ENCODE measurements at regions not wholly inside any gene's neighbourhood (a gene's known extent, or its start where the extent isn't known, plus 50 kb on each side); places are given as distances from the start of the nearest gene placed in this dataset.

DNA sequence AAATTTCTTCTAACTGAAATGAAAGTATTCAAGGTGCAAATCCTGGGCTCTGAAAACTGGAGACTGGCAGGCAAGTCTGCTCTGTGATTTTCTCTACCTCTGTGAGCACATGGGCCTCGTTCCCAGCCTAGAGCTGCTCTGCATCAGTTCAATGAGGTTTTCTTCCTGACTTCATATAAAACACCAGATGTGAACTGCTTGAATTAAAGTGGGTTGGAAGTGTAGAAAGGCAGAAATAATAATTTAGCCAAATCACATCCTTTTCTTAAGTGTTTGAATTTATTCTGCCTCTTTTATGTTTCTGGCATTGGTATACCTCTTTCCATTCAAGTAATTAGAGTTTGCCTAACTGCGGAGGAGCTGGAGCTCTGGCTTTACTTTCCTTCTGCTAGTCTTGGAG lies 540.8 kb downstream of the OLFM4 start:
- H2AFZ ChIP-seq (ENCODE audit: control insufficient read depth, low read length): no peak overlapping the region
- TF ChIP-seq, protein P1, sequence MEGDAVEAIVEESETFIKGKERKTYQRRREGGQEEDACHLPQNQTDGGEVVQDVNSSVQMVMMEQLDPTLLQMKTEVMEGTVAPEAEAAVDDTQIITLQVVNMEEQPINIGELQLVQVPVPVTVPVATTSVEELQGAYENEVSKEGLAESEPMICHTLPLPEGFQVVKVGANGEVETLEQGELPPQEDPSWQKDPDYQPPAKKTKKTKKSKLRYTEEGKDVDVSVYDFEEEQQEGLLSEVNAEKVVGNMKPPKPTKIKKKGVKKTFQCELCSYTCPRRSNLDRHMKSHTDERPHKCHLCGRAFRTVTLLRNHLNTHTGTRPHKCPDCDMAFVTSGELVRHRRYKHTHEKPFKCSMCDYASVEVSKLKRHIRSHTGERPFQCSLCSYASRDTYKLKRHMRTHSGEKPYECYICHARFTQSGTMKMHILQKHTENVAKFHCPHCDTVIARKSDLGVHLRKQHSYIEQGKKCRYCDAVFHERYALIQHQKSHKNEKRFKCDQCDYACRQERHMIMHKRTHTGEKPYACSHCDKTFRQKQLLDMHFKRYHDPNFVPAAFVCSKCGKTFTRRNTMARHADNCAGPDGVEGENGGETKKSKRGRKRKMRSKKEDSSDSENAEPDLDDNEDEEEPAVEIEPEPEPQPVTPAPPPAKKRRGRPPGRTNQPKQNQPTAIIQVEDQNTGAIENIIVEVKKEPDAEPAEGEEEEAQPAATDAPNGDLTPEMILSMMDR (optimal IDR thresholded peaks at IDR 0.05 in 1 of 3, IDR thresholded peaks at IDR 0.05 in 1 of 3, conservative IDR thresholded peaks at IDR 0.05 in 1 of 3; ENCODE audit: extremely low read depth in 1 of 3, insufficient read depth in 2 of 3, low read length in 3 of 3): no peak
- TF ChIP-seq EZH2 (IDR thresholded peaks at IDR 0.05; ENCODE audit: low read length): no peak
- no peaks in the 10 kb centered on the region for H3K79me2 ChIP-seq (ENCODE audit: control insufficient read depth, insufficient read depth, low read length)
- no peaks in the 10 kb centered on the region for H4K20me1 ChIP-seq (ENCODE audit: control insufficient read depth, extremely low read depth, insufficient read depth, low read length)
- no peaks in the 10 kb centered on the region for H3K27me3 ChIP-seq (ENCODE audit: control insufficient read depth, extremely low read depth, insufficient read depth, low read length)
- H3K4me2 ChIP-seq (ENCODE audit: control insufficient read depth, extremely low read depth, insufficient read depth, low read depth, low read length): no peak overlapping the region
- dilution Hi-C loops (cut with MboI; ENCODE audit: extremely low pct_ligation_motif_present, low sequenced_read_pairs): no loop called here
- H3K9me1 ChIP-seq (ENCODE audit: control insufficient read depth, extremely low read depth, insufficient read depth, low read length): no peaks in the 10 kb centered on the region
- no peak overlapping the region for H3K4me3 ChIP-seq (ENCODE audit: control insufficient read depth in 2 of 3, extremely low read depth in 1 of 3, insufficient read depth in 2 of 3, low read depth in 1 of 3, low read length in 3 of 3)
- H3K36me3 ChIP-seq (ENCODE audit: control insufficient read depth in 2 of 2, extremely low read depth in 1 of 2, insufficient read depth in 2 of 2, low read length in 2 of 2): no peaks in the 10 kb centered on the region
- DNase-seq (ENCODE audit: low read depth, low spot score) (no peak), FAIRE-seq (no peak)
- no peaks in the 10 kb centered on the region for H3K9me3 ChIP-seq (ENCODE audit: control insufficient read depth, low read depth, low read length)
- H3K27ac ChIP-seq (ENCODE audit: control insufficient read depth, insufficient read depth, low read length): no peak overlapping the region
- no peaks in the 10 kb centered on the region for H3K4me1 ChIP-seq (ENCODE audit: control insufficient read depth, extremely low read depth, insufficient read depth, low read length)
- no peak overlapping the region for H3K9ac ChIP-seq (ENCODE audit: control insufficient read depth, extremely low read depth, insufficient read depth, low read length)

- Histone ChIP-seq H3K4me1 (ENCODE audit: control insufficient read depth, extremely low read depth, insufficient read depth, low read length) (no peaks in the 10 kb centered on the region), H3K27ac (ENCODE audit: control insufficient read depth, insufficient read depth, low read length) (no peak overlapping the region), H3K27me3 (ENCODE audit: control insufficient read depth, extremely low read depth, insufficient read depth, low read length) (no peaks in the 10 kb centered on the region), H3K9ac (ENCODE audit: control insufficient read depth, extremely low read depth, insufficient read depth, low read length) (no peak overlapping the region), H3K4me2 (ENCODE audit: control insufficient read depth, extremely low read depth, insufficient read depth, low read depth, low read length) (no peak overlapping the region), H3K36me3 (ENCODE audit: control insufficient read depth in 2 of 2, extremely low read depth in 1 of 2, insufficient read depth in 2 of 2, low read length in 2 of 2) (no peaks in the 10 kb centered on the region), H3K9me1 (ENCODE audit: control insufficient read depth, extremely low read depth, insufficient read depth, low read length) (no peaks in the 10 kb centered on the region), H3K79me2 (ENCODE audit: control insufficient read depth, insufficient read depth, low read length) (no peaks in the 10 kb centered on the region), H4K20me1 (ENCODE audit: control insufficient read depth, extremely low read depth, insufficient read depth, low read length) (no peaks in the 10 kb centered on the region), H3K4me3 (ENCODE audit: control insufficient read depth in 2 of 3, extremely low read depth in 1 of 3, insufficient read depth in 2 of 3, low read depth in 1 of 3, low read length in 3 of 3) (no peak overlapping the region), H3K9me3 (ENCODE audit: control insufficient read depth, low read depth, low read length) (no peaks in the 10 kb centered on the region), H2AFZ (ENCODE audit: control insufficient read depth, low read length) (no peak overlapping the region)
- no peak for DNase-seq (ENCODE audit: low read depth, low spot score)
- dilution Hi-C loops (cut with MboI; ENCODE audit: extremely low pct_ligation_motif_present, low sequenced_read_pairs): no loop called here
- no peak for FAIRE-seq
- no peak for TF ChIP-seq EZH2 (IDR thresholded peaks at IDR 0.05; ENCODE audit: low read length)
- TF ChIP-seq, protein P1 (optimal IDR thresholded peaks at IDR 0.05 in 1 of 3, IDR thresholded peaks at IDR 0.05 in 1 of 3, conservative IDR thresholded peaks at IDR 0.05 in 1 of 3; ENCODE audit: extremely low read depth in 1 of 3, insufficient read depth in 2 of 3, low read length in 3 of 3): no peak
Observed at GRCh38 chr13:53601113-53601512, 572.5 kb downstream of the OLFM4 start.
